GM19463 (cell line): ENCODE measurements at regions not wholly inside any gene's neighbourhood (a gene's known extent, or its start where the extent isn't known, plus 50 kb on each side); places are given as distances from the start of the nearest gene placed in this dataset.

Experiments
- ATAC-seq: cut with Tn5 transposase; IDR thresholded peaks from one replicate; pipeline ENCODE4 v1.9.1; 2021; ENCODE audit warnings: mild to moderate bottlenecking, moderate library complexity; ENCODE audit not compliant: unreplicated experiment

DNA sequence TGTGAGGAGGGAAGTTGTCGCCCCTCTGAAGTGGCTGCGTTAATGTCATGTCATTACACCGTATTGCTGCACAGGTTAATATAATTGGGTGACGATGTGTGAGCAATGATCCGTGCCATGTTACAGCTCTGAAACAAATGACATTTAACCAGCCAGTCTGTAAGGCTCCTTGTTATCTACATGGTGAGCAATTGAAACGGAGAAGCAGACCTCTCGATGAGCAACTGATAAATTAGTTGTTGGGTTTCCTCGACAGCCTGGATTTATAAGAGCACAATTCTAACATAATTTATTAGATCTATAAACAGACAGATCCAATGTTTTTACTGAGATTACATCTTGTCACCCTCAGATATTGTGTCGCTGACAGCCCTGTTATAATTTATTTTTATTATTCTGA is 49.9 kb upstream of the MAFB start:
- no peak for ATAC-seq

- no peak for ATAC-seq
Observed at GRCh38 chr20:40739841-40740240, 50.8 kb upstream of the MAFB start.

DNA sequence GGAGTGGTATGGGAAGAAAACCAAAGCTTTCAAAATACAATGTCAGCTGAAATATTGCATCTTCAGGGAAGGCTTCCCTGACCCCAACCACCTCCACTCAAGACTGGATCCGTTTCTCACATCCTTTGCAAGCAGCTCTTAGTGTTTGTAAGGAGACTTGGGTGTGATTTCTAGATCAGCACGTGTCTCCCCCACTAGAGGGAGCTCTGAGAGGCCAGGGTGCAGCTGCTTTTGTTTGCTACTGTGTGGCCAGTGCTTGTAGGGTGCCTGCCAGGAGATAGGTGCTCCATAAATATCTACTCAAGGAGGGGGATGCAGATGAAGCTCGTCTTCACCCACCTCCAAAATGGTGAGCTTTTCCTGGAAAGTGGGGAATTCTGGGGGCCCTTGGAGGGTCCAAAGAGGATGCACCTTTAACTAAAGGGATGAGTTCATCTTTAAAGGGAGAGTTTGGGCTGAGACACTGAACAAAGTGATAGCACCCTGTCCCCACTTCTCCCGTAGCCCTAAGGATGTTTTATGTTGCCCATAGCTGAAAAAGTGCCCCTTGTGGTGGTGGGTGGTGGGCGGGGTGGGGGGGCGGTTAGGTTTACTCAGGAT is 52.6 kb upstream of the MAFB start:
- ATAC-seq = no peak

DNA sequence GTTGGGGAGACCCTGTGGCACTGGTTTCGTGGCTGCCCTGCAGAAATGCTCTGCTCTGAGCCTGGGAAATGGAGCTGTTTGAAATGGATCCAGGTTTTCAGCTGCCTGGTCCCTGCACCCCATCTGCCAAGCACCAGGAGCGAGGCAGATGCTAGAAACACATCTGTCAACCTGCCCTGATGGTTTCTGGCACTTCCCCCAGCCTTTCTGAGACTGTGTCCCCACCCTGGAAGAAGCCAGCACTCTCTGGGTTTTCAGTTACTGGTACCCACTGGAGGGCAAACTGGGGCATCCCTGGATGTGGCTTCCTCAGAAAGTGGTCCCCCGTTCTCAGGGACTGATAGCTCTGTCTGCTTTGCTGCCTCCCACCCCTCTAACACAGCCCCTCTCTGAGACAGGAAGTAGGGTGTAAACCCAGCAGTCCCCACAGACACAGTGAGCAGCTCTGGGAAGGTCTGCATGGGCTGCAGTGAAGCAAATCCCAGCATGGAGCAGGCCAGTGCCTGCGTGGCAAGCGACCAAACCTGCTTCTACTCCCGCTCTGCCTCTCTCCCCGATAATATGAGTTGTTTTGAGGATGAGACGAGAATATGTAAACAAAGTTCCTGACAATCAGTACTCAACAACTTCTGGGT is 54.2 kb upstream of the MAFB start:
- no peak for ATAC-seq

DNA sequence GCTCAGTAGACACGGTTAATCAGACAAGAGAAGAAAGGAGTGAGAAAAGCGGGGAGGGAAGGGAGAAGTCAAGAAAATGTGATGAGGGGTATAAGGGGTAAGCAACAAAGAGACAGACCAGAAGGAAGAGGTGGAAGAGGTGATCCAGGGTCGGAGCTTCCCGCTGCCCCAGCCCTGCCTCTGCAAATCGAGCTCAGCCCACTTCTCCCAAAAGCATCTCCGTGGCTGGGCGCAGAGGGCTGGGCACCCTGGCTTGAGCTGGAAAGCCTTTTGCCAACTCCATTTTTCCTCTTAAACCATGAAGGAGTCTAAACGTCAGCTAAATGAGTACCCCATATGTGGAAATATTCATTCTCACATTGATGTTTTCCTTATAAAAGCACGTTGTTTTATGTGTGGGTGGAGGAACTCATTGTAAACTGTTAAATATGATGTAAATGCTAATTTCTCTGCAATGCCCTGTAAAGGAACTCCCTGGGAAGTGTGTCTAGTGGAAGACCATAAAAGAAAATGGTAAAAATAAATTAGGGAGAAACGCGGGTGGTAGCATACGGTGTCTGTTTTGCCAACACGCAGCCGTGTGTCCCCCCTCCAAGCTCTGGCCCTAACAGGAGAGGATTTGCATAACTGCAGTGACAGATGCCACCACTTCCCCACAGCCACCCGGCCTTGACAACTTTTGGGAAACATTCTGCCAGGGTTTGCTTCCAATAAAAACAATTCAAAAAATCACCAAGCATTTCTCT is 55.2 kb upstream of the MAFB start:
- ATAC-seq = no peak

GRCh38 chr20:40744818-40745175 is 55.8 kb upstream of the MAFB start:
- ATAC-seq = no peak

- ATAC-seq = no peak
Observed at GRCh38 chr20:40746251-40746650, 57.2 kb upstream of the MAFB start.

GRCh38 chr20:40748182-40748581 is 59.1 kb upstream of the MAFB start:
- no peak for ATAC-seq

DNA sequence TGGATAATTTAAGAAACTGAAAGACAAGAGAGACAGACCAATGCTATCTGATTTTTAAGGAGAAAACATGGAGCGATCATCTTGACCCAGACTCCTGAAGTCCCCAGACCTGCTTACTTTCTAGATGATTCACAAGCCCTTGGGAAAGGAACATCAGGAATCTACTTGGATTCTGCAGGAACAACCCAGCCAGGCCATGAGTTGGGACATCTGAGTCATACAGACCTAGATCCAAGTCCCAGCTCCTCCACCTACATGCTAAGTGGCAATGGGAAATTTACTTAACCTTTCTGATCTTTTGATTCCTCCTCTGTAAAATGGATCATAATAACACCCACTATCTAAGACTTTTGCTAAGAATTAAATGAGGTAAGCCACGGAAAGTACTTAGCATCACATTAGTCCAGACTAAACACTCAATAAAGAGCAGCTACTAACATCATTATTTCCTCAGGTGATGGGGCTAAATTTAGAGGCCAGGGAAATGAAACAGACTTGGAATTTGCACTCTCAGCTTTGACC is 61.0 kb upstream of the MAFB start:
- ATAC-seq = no peak

DNA sequence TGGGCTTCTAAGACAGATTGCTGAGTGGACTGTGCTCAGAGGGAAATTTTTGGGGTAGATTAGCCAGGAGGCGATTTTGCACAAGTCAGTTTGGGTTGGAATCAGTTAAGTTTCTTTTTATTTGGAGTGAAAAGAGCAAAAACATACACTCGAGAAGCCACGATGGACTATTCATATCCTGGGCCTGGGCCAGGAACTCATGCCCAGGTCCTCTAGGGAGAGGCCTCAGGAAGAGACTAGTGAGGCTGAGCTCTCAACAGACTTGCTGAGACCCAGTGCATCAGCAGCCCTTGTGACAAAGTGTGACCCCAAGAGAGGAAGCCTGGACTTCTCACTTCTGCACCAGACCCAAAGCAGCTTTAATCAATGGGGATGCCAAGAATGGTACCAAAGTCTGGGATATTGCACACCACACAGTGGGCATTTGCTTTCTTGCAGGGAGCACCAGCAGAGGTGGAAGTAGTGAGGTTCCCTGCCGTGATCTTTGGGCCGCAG is 61.6 kb upstream of the MAFB start:
- no peak for ATAC-seq

GRCh38 chr20:40753472-40753871 is 64.4 kb upstream of the MAFB start:
- no peak for ATAC-seq

- no peak for ATAC-seq
Observed at GRCh38 chr20:40754339-40754943, 65.4 kb upstream of the MAFB start.

GRCh38 chr20:40757087-40757486 is 68.1 kb upstream of the MAFB start:
- ATAC-seq = no peak

DNA sequence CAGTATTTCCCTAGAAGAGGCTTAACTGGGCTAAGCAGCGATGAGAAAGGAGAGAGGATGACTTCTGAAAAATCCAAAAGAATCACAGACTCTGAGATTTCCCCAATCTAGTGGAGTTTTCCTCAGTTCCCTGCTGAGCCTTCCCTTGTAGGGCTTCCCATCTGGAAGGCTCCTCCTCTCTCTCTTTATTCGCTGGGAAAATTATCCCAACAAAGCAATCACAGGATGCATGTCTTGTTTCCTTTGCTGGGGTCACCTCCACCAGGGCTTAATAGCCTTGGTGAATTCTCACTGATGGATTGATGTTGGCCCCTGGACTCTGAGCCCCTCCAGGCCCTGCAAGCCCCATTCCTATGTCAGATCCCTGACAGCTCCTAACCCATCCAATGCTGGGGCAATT is 69.8 kb upstream of the MAFB start:
- ATAC-seq = no peak

- ATAC-seq = no peak
Observed at GRCh38 chr20:40760399-40760798, 71.4 kb upstream of the MAFB start.

DNA sequence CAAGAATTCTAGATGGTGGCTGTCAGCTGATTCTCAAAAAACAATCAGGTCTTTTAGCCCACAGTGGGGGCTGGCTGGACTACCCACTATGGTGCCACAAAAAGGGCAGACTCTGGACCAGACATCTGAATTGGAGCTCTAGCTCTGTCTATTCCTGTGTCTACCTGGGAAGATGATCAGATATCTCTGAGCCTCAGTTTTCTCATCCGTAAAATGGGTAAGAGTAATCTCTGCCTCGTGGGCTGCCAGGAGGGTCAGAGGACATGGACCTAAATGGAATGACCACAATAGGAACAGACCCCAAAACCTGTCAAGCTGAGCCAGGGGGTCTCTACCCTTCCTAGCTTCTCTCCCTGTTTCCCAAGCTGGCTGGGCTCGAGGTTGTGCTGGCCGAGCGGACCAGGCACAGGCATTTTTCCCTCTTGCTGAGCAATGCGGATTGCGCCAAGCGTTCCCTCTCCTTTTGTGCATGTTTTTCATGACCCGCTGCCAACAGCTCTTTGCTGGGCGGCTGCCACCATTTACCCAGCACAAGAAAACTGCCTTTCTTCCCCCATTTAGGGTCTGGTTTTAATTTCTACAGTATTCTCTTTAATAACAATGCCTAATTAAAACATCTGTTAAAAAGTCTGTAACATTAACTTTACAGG is 74.7 kb upstream of the MAFB start:
- no peak for ATAC-seq

GRCh38 chr20:40765814-40766480 is 76.9 kb upstream of the MAFB start:
- no peak for ATAC-seq

GRCh38 chr20:40766790-40767614 is 78.0 kb upstream of the MAFB start:
- ATAC-seq = no peak

- no peak for ATAC-seq
Observed at GRCh38 chr20:40767615-40767924, 78.5 kb upstream of the MAFB start.

DNA sequence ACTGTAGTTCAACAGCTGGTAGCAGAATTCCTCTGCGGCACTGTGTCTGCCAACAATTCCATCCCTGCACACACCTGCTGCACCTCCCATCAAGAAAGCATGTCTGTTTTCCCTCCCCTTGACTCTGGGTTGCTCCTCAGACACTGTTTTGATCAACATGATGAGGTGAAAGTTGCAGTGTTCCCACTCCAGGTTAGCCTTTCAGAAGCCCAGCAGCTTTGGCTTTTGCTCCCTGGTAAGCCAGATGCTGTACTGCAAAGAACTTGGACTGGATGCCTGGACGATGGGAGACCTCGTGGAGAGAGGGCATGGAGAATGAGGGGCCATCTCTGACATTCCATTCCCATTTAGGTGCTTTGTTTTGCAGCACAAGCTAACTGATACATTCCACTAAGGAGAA is 79.1 kb upstream of the MAFB start:
- no peak for ATAC-seq
